MM.1S (cell line): ENCODE measurements at regions not wholly inside any gene's neighbourhood (a gene's known extent, or its start where the extent isn't known, plus 50 kb on each side); places are given as distances from the start of the nearest gene placed in this dataset.

Experiments
- EZH2 ChIP-seq: fragments of 300-600 bp; sonication (generic); optimal IDR thresholded peaks from 2 replicates; pipeline ENCODE3; 2017; ENCODE audit warnings: low read depth, mild to moderate bottlenecking, antibody characterized with exemption, low read length, mixed read lengths
- EZH2phosphoT487 ChIP-seq: fragments of 300-600 bp; sonication (generic); IDR thresholded peaks from 2 replicates; pipeline ENCODE4 v1.6.1; 2018; ENCODE audit warnings: antibody characterized with exemption, low read length
- TF ChIP-seq, protein P1 (sequence below): fragments of 300-600 bp; sonication (generic); IDR thresholded peaks from 2 replicates; pipeline ENCODE4 v1.5.1; 2016; ENCODE audit warnings: antibody characterized with exemption, low read length, mixed read lengths

DNA sequence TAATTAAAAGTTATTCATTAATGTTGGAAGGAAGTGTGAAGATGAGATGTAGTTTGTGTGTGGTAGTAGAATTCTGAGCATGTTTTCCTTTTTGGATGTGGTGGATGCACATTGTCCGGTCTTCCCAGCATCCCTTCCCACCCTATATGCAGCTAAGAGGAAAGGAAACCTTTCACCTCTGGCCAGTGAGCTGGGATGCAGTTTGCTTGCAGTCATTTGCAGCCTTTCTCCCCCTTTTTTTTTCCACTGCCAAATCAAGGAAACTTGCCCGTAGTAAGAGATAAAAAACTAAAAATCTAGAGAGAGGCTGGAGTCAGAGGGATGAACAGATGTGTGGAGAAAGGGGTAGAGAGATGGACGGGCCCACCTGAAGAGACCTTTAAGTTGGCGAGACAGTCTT is 72.5 kb upstream of the SLC38A2 start:
- TF ChIP-seq, protein P1, sequence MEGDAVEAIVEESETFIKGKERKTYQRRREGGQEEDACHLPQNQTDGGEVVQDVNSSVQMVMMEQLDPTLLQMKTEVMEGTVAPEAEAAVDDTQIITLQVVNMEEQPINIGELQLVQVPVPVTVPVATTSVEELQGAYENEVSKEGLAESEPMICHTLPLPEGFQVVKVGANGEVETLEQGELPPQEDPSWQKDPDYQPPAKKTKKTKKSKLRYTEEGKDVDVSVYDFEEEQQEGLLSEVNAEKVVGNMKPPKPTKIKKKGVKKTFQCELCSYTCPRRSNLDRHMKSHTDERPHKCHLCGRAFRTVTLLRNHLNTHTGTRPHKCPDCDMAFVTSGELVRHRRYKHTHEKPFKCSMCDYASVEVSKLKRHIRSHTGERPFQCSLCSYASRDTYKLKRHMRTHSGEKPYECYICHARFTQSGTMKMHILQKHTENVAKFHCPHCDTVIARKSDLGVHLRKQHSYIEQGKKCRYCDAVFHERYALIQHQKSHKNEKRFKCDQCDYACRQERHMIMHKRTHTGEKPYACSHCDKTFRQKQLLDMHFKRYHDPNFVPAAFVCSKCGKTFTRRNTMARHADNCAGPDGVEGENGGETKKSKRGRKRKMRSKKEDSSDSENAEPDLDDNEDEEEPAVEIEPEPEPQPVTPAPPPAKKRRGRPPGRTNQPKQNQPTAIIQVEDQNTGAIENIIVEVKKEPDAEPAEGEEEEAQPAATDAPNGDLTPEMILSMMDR = no peak
- TF ChIP-seq EZH2 (no peak), EZH2phosphoT487 (no peak)
